Esophagus squamous epithelium (tissue), 4 donors: ENCODE measurements at regions not wholly inside any gene's neighbourhood (a gene's known extent, or its start where the extent isn't known, plus 50 kb on each side); places are given as distances from the start of the nearest gene placed in this dataset.

Source experiments
- POLR2A ChIP-seq, 4 donors: fragments of 450-650 bp; IDR thresholded peaks; one replicate each; pipeline ENCODE4 v1.6.1; 2017; ENCODE audit warnings: antibody characterized with exemption in 4 of 4, mild to moderate bottlenecking in 4 of 4, moderate library complexity in 3 of 4
- TF ChIP-seq, protein P1 (sequence below), 6 experiments: fragments of 450-650 bp in 4 of 6; fragments of 200-600 bp in 2 of 6; sonication (generic) in 2 of 6; IDR thresholded peaks; one replicate each; pipeline ENCODE4 v1.5.1; 2016 to 2019; ENCODE audit warnings: antibody characterized with exemption in 6 of 6, mild to moderate bottlenecking in 4 of 6, moderate library complexity in 4 of 6

DNA sequence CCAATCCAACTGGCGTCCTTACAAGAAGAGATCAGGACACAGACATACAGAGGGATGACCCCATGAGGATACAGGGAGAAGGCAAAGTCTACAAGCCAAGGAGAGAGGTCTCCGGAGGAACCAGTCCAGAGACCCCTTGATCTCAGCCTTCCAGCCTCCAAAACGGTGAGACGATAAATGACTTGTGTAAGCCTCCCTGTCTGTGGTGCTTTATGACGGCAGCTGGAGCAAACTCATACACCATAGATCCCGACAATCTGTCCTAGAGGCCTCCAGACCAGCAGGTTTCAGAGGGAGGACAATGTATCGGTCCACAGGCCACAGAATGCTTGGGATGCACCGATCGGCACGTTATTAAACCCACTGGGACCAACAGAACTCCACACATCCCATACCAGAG lies 383.3 kb downstream of the SHANK2 start:
- TF ChIP-seq, protein P1, sequence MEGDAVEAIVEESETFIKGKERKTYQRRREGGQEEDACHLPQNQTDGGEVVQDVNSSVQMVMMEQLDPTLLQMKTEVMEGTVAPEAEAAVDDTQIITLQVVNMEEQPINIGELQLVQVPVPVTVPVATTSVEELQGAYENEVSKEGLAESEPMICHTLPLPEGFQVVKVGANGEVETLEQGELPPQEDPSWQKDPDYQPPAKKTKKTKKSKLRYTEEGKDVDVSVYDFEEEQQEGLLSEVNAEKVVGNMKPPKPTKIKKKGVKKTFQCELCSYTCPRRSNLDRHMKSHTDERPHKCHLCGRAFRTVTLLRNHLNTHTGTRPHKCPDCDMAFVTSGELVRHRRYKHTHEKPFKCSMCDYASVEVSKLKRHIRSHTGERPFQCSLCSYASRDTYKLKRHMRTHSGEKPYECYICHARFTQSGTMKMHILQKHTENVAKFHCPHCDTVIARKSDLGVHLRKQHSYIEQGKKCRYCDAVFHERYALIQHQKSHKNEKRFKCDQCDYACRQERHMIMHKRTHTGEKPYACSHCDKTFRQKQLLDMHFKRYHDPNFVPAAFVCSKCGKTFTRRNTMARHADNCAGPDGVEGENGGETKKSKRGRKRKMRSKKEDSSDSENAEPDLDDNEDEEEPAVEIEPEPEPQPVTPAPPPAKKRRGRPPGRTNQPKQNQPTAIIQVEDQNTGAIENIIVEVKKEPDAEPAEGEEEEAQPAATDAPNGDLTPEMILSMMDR (IDR thresholded peaks at IDR 0.05), result no peak
- TF ChIP-seq POLR2A (IDR thresholded peaks at IDR 0.05), result no peak
